Bronchial epithelial cell (primary cell): ENCODE measurements at regions not wholly inside any gene's neighbourhood (a gene's known extent, or its start where the extent isn't known, plus 50 kb on each side); places are given as distances from the start of the nearest gene placed in this dataset.

Experiments
- DNase-seq: peaks from one replicate; pipeline ENCODE4 v3.0.0-alpha.2; 2010; ENCODE audit warnings: low read depth
- FAIRE-seq: peaks from 2 replicates; lab custom pipeline; 2011; peaks lifted over from hg19 to GRCh38; lab: Jason Lieb, UNC
- H3K27me3 ChIP-seq: 2 replicates; pipeline ENCODE4 v1.5.1; 2011; ENCODE audit warnings: low read length; ENCODE audit not compliant: control insufficient read depth, insufficient read depth
- H3K36me3 ChIP-seq: 2 replicates; pipeline ENCODE4 v1.5.1; 2011; ENCODE audit warnings: low read length; ENCODE audit not compliant: control insufficient read depth, insufficient read depth
- H3K4me3 ChIP-seq: 2 replicates; pipeline ENCODE4 v1.5.1; 2011; ENCODE audit warnings: mild to moderate bottlenecking, low read depth, low read length, control low read depth
- CTCF ChIP-seq: IDR thresholded peaks from 2 replicates; pipeline ENCODE4 v1.5.1; 2011; ENCODE audit warnings: mild to moderate bottlenecking, moderate library complexity, low read length, control low read depth, inconsistent platforms; ENCODE audit not compliant: insufficient read depth, severe bottlenecking

- no peaks in the 10 kb centered on the region for H3K36me3 ChIP-seq
- no peak for TF ChIP-seq CTCF
- no peak for FAIRE-seq
- no peak overlapping the region for H3K4me3 ChIP-seq
- no peaks in the 10 kb centered on the region for H3K27me3 ChIP-seq
- no peak for DNase-seq
These were observed 134.5 kb upstream of the HNRNPU start for GRCh38 chr1:244998717-244999346.

GRCh38 chr1:244995602-244996400, 131.5 kb upstream of the HNRNPU start:
- H3K27me3 ChIP-seq = no peaks in the 10 kb centered on the region
- no peak overlapping the region for H3K4me3 ChIP-seq
- no peak for TF ChIP-seq CTCF
- FAIRE-seq (no peak), DNase-seq (no peak)
- no peaks in the 10 kb centered on the region for H3K36me3 ChIP-seq

GRCh38 chr1:244992833-244993232, 128.5 kb upstream of the HNRNPU start:
- Histone ChIP-seq H3K27me3 (no peaks in the 10 kb centered on the region), H3K4me3 (no peak overlapping the region), H3K36me3 (no peaks in the 10 kb centered on the region)
- FAIRE-seq (no peak), DNase-seq (peak; percentile 17)
- no peak for TF ChIP-seq CTCF

GRCh38 chr1:244989813-244990212, 125.5 kb upstream of the HNRNPU start:
- peak; percentile 64 for DNase-seq
- no peaks in the 10 kb centered on the region for H3K36me3 ChIP-seq
- H3K4me3 ChIP-seq = no peak overlapping the region
- H3K27me3 ChIP-seq = no peaks in the 10 kb centered on the region
- TF ChIP-seq CTCF = no peak
- FAIRE-seq = no peak

GRCh38 chr1:244988521-244988920, 124.2 kb upstream of the HNRNPU start:
- Histone ChIP-seq H3K36me3 (no peaks in the 10 kb centered on the region), H3K27me3 (no peaks in the 10 kb centered on the region), H3K4me3 (no peak overlapping the region)
- FAIRE-seq = no peak
- no peak for DNase-seq
- no peak for TF ChIP-seq CTCF
